GM19397 (cell line): ENCODE measurements at regions not wholly inside any gene's neighbourhood (a gene's known extent, or its start where the extent isn't known, plus 50 kb on each side); places are given as distances from the start of the nearest gene placed in this dataset.

Experiments
- ATAC-seq: cut with Tn5 transposase; IDR thresholded peaks from one replicate; pipeline ENCODE4 v1.9.1; 2021; ENCODE audit warnings: mild to moderate bottlenecking, moderate library complexity; ENCODE audit not compliant: unreplicated experiment

DNA sequence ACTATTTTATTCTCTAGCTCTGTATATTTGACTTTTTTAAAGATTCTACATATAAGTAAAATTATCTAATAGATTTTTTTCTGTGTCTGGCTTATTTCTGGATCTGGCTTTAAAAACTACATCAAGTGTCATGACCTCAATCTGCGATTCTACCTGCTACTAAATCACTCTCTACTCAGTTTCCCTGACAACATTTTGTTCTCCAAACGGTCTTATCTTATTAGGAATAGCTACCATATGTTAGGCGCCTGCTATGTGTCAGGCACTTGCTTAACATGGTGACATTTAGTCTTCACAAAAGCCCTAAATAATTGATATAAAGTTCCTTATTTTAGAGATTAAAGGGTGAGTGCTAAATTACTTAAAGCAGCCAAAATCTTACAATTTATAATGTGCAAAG is 1362.9 kb upstream of the FLRT2 start:
- no peak for ATAC-seq

- no peak for ATAC-seq
Measured at GRCh38 chr14:84180336-84180735, 1349.6 kb upstream of the FLRT2 start.

- no peak for ATAC-seq
Measured at GRCh38 chr14:84181072-84181471, 1348.9 kb upstream of the FLRT2 start.

- ATAC-seq: no peak
Measured at GRCh38 chr14:84195514-84195913, 1334.4 kb upstream of the FLRT2 start.

- no peak for ATAC-seq
Measured at GRCh38 chr14:84197704-84198103, 1332.2 kb upstream of the FLRT2 start.

GRCh38 chr14:84202486-84202885 is 1327.5 kb upstream of the FLRT2 start:
- ATAC-seq: no peak

GRCh38 chr14:84203896-84204295 is 1326.0 kb upstream of the FLRT2 start:
- no peak for ATAC-seq

- ATAC-seq: no peak
Measured at GRCh38 chr14:84208451-84208850, 1321.5 kb upstream of the FLRT2 start.

DNA sequence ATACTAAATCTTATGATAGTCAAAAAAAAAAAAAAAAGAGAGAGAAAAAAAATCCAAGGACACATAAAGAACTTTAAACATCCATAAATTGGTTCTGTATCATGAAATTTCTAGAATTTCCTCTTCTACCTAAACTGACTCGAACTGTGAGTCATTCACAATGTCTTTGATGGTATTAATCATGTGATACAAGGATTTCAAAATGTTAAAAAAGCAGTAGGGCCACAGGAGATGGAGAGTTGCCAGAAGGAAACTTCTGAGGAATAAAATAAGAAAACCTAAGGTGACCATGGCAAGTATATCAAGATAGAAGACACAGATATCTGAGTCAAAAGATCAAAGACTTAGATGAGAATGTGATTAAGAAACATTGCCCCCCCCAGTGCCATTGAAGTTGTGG is 1320.9 kb upstream of the FLRT2 start:
- ATAC-seq: no peak

- no peak for ATAC-seq
Measured at GRCh38 chr14:84217066-84217465, 1312.9 kb upstream of the FLRT2 start.

GRCh38 chr14:84225268-84225667 is 1304.7 kb upstream of the FLRT2 start:
- no peak for ATAC-seq

GRCh38 chr14:84228702-84229101 is 1301.2 kb upstream of the FLRT2 start:
- ATAC-seq: no peak

- no peak for ATAC-seq
Measured at GRCh38 chr14:84234281-84234680, 1295.7 kb upstream of the FLRT2 start.

GRCh38 chr14:84236290-84236689 is 1293.7 kb upstream of the FLRT2 start:
- no peak for ATAC-seq

DNA sequence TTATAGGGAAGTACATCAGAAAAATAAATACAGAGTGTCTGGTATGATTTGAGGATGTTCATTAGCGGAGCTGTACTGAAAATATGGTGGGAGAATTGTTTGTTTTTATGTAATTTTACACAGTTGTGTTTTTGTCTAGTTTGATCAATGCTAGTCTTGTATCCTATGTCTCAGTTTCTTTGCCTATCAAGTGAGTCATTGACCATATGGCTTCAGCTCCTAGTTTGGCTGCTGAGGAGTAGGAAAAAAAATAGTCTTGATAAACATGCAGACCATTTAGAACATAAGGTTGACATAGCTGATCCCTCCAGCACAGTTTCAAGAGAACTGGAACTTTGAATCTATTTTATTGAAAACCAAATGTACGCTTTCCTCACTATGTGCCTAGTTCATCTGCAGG is 1292.1 kb upstream of the FLRT2 start:
- ATAC-seq: no peak

DNA sequence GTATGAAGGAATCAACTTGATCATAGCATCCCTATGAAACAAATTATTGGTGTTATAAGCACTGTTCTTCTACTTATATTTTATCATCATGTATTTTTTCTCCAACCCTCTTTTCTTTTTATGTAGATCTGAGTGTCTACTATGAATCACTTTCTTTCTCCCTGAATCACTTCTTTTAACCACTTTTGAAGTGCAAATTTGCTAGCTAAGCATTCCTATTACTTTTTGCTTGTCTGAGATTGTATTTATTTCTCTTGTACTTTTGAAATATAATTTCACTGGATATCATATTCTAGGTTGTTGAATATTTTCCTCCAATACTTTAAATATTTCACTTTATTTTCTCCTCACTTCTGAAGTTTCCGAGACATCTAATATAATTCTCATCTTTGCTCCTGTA is 1282.3 kb upstream of the FLRT2 start:
- no peak for ATAC-seq

DNA sequence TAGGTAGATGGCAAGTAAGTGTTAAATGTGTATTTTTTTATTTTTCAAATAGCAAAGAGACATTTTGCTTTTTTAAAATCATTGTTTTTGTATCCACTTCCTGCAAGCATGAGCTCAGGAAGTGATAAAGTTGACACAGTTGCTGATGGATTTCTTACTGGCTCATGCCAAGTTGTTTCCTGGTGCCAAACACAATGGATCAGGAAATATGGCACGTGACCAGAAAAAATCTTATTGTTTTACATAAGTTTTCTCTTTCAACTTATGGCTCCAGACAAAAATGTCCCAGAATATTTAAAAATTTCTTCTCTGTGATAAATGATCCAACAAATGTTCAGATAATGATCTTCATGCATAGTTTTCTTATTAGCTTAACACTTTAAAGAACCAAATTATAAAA is 1279.1 kb upstream of the FLRT2 start:
- no peak for ATAC-seq

DNA sequence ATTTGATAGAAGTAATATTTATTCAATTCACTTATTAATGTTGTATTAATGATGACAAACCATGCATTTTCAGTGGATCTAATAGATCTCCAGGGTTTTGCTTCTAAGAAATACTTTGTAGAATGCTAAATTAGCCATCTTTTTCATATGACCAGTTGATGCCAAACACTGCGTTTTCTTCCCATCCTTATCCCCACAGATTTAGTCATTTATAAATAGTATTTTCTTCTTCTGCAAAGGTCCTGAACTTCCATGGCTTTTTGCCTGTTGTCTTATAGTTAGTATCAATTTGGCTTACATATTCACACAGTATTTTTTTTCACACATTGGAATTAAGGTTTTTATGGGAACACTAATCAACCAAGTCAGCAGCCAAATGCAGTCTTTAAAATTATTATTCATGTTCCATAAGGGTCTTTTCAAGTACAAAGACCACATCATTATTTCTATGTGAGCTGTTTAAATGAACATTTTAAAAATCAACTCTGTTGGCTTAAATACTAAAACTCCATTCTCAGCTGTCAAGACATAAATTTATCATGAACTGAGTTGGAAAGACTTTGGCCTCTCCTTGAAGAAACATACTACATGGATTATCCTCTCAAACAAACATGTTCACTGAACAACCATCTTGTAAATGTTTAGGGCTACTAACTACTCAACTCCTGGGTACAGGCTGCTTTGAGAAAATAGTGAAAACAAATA is 1278.4 kb upstream of the FLRT2 start:
- ATAC-seq: no peak

DNA sequence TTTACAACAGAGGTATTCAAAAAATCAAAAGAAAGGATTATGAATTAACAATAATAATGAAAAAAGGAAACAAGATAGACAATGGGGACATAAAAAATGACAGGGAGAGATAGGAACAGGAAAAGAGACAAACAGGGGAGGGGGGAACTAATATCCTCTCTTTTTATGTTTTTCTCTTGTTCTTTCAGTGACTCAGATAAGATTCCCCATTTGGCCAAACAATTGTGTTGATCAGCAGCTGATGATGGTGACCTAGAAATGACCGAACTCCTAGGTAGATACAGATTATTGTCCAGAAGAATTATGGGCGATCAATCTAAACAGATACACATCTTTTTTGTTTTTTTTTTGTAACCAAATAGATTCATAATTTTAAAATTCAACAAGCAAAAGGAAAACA is 1277.2 kb upstream of the FLRT2 start:
- no peak for ATAC-seq

GRCh38 chr14:84253326-84253725 is 1276.6 kb upstream of the FLRT2 start:
- ATAC-seq: no peak

DNA sequence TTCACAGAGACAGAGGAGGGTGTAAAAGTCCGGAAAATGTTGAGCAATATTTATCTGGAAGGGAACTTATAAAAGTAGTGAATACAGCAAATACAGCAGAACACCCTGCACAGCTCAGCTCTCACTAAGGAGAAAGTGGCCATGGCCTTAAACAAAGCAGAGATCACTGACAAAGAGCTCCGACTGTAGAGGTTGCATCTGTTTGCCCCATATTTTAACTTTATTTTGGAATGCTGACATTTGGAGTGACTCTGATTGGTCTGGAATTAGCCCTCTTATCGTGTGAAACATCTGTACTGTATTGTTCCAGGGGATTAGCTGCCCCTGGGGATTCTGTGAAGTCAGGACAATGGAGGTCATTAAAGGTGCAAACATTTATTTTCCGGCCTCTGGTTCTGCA is 1275.7 kb upstream of the FLRT2 start:
- ATAC-seq: no peak

DNA sequence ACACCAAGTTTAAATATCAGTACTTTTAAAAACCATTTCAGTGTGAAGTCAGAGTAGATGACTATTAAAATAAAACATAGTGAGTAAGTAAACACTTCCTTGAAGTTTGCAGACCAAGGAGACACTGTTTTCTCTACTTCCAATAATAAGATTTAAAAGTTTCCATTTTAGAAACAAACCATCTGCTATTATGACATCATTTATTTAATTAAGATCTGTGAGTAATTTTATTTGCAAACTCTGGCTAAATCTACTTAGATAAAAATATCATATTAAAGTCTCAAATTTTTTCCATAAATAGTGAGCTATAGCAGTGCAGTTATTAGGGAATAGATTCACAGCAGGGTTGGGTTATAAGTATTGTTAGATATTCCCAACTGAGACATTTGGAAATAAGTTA is 1267.0 kb upstream of the FLRT2 start:
- no peak for ATAC-seq

- ATAC-seq: no peak
Measured at GRCh38 chr14:84272290-84272721, 1257.6 kb upstream of the FLRT2 start.
